GM12891 (cell line): ENCODE measurements at regions not wholly inside any gene's neighbourhood (a gene's known extent, or its start where the extent isn't known, plus 50 kb on each side); places are given as distances from the start of the nearest gene placed in this dataset.

ENCODE experiments used
- DNase-seq: peaks from one replicate; pipeline ENCODE4 v3.0.0; 2011; ENCODE audit warnings: low spot score; ENCODE audit not compliant: insufficient read length
- FAIRE-seq: peaks from 2 replicates; lab custom pipeline; 2011; peaks lifted over from hg19 to GRCh38; lab: Jason Lieb, UNC
- PAX5 ChIP-seq: IDR thresholded peaks from 2 replicates; pipeline ENCODE4 v1.6.1; 2011; ENCODE audit warnings: low read length, moderate library complexity, mild to moderate bottlenecking; ENCODE audit not compliant: insufficient read depth, severe bottlenecking
- POLR2A ChIP-seq: IDR thresholded peaks from 2 replicates; pipeline ENCODE4 v1.6.1; 2011; ENCODE audit warnings: low read depth, low read length, control low read depth
- POLR2AphosphoS5 ChIP-seq: IDR thresholded peaks from 2 replicates; pipeline ENCODE4 v1.6.1; 2011; ENCODE audit warnings: low read depth, low read length, control low read depth
- POU2F2 ChIP-seq: IDR thresholded peaks from 2 replicates; pipeline ENCODE4 v1.6.1; 2011; ENCODE audit warnings: low read depth, mild to moderate bottlenecking, control low read depth, low read length, moderate library complexity
- SPI1 ChIP-seq: IDR thresholded peaks from 2 replicates; pipeline ENCODE4 v1.6.1; 2011; ENCODE audit warnings: low read depth, low read length, control low read depth
- TAF1 ChIP-seq: IDR thresholded peaks from 2 replicates; pipeline ENCODE4 v1.6.1; 2011; ENCODE audit warnings: low read depth, low read length, control low read depth

DNA sequence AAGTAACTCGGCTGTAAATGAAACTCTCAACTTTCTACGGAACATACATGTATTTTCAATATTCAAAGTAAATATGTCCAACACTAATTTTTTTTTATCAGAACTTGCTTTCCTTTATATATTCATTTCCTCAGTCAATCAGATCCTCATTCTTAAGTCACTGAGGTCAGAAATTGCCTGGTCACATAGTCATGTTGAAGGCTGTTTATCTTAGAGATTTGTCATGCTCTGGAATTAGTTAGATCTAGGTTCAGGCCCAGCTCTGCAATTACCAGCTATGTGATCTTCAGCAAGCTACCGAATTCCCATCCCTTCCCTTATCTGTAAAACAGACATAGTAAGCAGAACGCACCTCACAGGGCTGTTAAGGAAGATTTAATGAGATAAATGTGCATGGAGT is 228.8 kb downstream of the SPCS3 start:
- FAIRE-seq (no peak), DNase-seq (no peak)
- no peak for TF ChIP-seq POLR2AphosphoS5

DNA sequence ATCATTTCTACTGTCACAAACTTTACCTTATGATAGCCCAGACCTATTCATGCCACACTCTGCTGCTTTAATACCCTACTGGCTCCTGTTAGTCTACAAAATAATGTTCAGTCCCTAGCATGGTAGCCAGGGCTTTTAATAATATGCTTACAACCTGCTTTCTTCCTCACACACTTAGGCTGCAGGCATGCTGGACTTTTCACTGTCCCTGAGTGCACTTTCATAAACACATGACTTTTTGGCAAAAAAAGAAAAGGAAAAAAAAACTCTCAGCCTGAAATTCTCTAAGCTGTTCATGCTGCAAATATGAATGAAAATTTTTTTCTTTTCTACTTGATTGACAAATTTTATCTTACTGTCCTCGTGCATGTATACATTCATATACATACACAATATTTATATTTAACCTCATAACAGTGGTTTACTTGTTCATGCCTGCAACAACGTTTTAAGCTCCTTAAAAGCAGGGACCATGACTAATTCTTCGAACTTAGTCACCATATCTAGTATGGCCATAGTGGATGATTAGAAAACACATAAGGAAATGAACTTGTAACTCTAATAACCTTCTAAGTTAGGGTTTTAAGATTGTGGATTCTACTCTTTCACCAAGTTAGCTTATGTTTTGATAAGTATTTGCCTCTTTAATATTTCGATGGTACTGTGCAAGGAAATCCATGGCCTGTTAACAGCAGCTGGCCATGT is 229.5 kb downstream of the SPCS3 start:
- FAIRE-seq (no peak), DNase-seq (no peak)

DNA sequence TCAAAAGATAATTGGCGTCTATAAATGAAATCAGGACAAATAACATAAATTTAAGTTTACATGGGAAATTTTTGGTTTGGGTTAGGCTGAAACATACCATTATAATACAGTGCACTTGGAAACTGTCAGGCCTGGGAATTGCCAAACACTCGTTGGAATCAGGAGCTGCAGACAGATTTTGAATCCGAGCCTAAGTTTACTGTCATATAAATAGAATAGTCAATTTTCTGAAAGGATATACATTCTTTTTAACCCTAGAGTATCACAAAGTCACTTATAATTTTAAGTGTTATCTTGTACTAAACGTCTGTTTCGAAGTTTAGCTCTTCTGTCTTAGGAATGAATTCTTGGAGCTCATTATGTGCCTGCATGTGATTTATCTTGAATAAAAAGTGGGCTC is 234.1 kb downstream of the VEGFC start:
- FAIRE-seq (no peak), DNase-seq (no peak)
- TF ChIP-seq TAF1 (no peak), PAX5 (no peak), POLR2AphosphoS5 (no peak), SPI1 (no peak), POU2F2 (no peak), POLR2A (no peak)

More for the DNA sequence above, 229.5 kb downstream of the SPCS3 start:
- TF ChIP-seq POU2F2 (no peak), POLR2A (no peak), PAX5 (no peak), SPI1 (no peak), POLR2AphosphoS5 (no peak), TAF1 (no peak)

DNA sequence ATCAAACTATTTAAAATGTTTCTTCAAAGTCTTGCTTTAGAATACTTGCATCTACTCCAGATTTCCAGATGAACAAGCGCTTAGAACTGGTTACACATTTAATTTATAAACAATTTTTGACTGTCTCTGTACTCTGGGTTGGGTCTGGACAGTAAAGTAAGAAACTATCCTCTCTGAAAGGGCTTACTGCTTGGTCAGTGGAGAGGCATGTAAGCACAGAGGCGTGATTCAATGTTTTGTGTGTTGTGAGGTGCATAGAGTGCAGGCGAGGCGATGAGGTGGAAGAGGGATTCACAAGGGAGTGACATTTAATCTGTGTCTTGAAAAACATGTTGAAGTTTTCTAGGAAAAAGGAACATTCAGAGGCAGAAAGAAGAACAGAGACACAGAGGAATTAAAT is 231.4 kb downstream of the VEGFC start:
- no peak for DNase-seq
- FAIRE-seq, result no peak
- no peak for TF ChIP-seq POU2F2
- TF ChIP-seq POLR2AphosphoS5, result no peak
- TF ChIP-seq POLR2A, result no peak
- no peak for TF ChIP-seq SPI1
- no peak for TF ChIP-seq PAX5
- TF ChIP-seq TAF1, result no peak

DNA sequence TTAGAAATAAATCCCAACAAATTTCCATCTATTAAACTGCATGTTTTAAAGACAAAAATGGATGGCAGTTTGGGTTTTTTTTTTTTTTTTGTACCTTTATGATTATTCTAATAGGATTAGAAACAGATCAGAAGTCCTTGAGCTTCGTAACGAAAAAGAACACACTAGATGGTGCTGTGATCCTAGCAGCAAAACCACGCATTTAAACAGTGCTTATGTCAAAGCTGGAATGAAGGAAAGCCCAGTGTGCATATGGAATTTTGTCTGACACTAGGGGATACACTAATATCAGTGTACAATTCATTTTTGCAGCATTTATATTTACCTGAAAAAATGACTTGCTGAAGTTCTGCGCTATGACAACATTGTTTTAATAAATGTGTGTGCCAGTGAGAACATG is 229.1 kb downstream of the VEGFC start:
- DNase-seq, result no peak
- TF ChIP-seq TAF1 (no peak), POLR2A (no peak), POLR2AphosphoS5 (no peak), SPI1 (no peak), POU2F2 (no peak), PAX5 (no peak)
- no peak for FAIRE-seq

DNA sequence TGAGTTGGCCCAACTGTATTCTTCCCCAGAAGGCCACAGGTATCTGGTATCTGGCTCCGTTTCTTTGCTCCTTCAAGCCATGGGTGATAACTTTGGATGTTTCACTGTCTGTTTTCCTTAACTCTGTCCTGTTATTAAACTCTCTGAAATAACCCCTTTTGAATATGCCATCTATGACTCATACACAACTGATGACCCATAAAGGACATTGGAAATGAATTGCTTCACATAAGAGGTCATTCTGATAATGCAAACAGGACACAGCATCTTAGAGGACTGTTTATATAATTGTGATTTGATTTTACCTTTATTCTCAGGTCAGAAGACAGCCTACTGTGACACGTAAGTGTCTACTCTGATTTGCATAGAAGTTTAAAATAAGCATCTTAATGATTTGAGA is 227.7 kb downstream of the VEGFC start:
- FAIRE-seq, result no peak
- TF ChIP-seq POLR2AphosphoS5, result no peak
- no peak for TF ChIP-seq TAF1
- TF ChIP-seq PAX5, result no peak
- DNase-seq, result no peak

DNA sequence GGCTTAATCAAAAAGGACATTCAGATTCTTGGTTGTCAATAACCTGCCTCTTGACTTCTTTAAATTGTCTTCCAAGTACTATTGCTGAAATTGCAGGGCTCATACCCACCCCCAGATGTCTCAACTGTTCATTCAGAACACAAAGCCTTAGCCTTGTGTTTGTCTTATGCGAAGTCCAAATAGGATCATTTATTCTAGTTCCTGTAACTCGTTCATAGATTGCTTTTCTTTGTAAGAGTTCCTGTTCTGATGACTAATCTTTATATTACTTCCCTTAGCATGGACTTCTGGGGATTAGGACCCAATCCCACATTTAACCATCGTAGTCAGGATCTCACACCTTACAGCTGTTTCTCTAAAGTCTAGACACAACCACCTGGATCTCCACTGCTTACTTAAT is 226.0 kb downstream of the VEGFC start:
- DNase-seq (no peak), FAIRE-seq (no peak)
- TF ChIP-seq POU2F2 (no peak), PAX5 (no peak), POLR2A (no peak), SPI1 (no peak), TAF1 (no peak), POLR2AphosphoS5 (no peak)

DNA sequence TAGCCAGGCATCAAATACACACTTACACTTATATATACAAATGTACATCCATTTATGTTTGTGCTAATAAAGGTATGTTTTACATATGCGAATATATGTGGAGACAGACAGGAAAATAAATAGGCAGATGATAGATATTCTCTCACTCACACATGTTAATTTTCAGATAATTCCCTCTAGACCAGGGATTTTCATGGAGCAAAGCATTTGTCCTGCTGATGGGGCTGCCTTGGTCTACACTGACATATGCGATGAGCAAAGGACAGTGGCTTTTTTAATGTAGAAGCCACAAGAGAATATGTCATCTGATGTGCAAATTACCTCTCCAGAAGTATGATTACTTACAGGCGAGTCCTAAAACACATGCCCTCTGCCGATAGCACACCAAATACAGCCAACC is 224.5 kb downstream of the VEGFC start:
- TF ChIP-seq PAX5 (no peak), POLR2A (no peak), SPI1 (no peak), POLR2AphosphoS5 (no peak), POU2F2 (no peak), TAF1 (no peak)
- DNase-seq, result no peak
- no peak for FAIRE-seq

DNA sequence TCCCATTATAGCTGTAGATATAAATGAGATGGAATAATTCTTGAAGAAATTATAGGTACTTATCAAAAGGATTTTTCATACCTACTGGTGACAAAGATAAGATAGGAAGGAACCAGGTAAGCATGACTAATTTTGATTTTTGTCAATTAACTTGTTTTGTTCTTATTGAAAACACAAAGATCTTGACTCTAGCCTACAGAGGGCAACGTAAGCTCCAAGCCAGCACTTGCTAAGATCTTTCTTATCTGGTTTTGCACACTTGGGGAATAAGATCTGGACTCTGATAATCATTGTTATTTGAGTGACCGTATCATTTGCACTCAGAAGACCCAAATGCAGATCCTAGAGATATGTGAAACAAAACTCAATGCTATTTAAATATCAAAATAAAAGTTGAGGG is 223.4 kb downstream of the VEGFC start:
- TF ChIP-seq POLR2AphosphoS5, result no peak
- TF ChIP-seq PAX5, result no peak
- no peak for TF ChIP-seq SPI1
- no peak for TF ChIP-seq POLR2A
- no peak for TF ChIP-seq POU2F2
- TF ChIP-seq TAF1, result no peak
- DNase-seq (no peak), FAIRE-seq (no peak)

DNA sequence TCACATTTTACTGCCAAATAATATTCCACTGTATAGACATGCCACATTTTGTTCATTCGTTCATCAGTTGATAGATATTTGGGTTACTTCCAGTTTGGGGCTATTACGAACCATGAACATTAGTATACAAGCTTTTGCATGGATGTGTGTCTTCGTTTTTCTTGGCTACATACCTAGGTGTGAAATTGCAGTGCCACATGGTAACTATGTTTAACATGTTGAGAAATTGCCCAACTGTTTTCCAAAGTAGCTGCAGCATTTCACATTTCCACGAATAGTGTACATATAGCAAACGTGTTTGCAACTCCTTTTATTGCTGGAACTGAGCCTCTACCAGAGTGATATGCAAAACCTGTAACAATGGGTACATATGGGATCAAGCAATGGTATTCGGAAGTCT is 221.5 kb downstream of the VEGFC start:
- TF ChIP-seq PAX5 (no peak), POLR2A (no peak), SPI1 (no peak), POLR2AphosphoS5 (no peak), TAF1 (no peak), POU2F2 (no peak)
- FAIRE-seq (no peak), DNase-seq (no peak)
